Limb (tissue), 2 donors: ENCODE measurements at regions not wholly inside any gene's neighbourhood (a gene's known extent, or its start where the extent isn't known, plus 50 kb on each side); places are given as distances from the start of the nearest gene placed in this dataset.

Source experiments
- DNase-seq, 2 donors: peaks; one replicate each; pipeline ENCODE4 v3.0.0-alpha.2; 2016; ENCODE audit errors: extremely low spot score in 2 of 2

GRCh38 chr1:200253774-200254495 is 155.9 kb downstream of the ZNF281 start:
- no peak for DNase-seq

- DNase-seq: no peak
These were observed 157.3 kb downstream of the ZNF281 start for GRCh38 chr1:200252531-200252930.

GRCh38 chr1:200250469-200250868 is 159.4 kb downstream of the ZNF281 start:
- DNase-seq: no peak

- DNase-seq: no peak
These were observed 161.3 kb downstream of the ZNF281 start for GRCh38 chr1:200248541-200248940.

- no peak for DNase-seq
These were observed 162.3 kb downstream of the ZNF281 start for GRCh38 chr1:200247518-200247917.

- no peak for DNase-seq
These were observed 164.4 kb downstream of the ZNF281 start for GRCh38 chr1:200245473-200245872.

GRCh38 chr1:200243042-200243437 is 166.8 kb downstream of the ZNF281 start:
- no peak for DNase-seq

- DNase-seq: peak; percentile 48 to 64
These were observed 167.5 kb downstream of the ZNF281 start for GRCh38 chr1:200242110-200243041.

GRCh38 chr1:200240656-200241055 is 169.2 kb downstream of the ZNF281 start:
- no peak for DNase-seq

- DNase-seq: no peak
These were observed 171.5 kb downstream of the ZNF281 start for GRCh38 chr1:200238311-200238710.

GRCh38 chr1:200237066-200237465 is 172.8 kb downstream of the ZNF281 start:
- DNase-seq: no peak

- no peak for DNase-seq
These were observed 174.9 kb downstream of the ZNF281 start for GRCh38 chr1:200234938-200235337.

- no peak for DNase-seq
These were observed 176.4 kb downstream of the ZNF281 start for GRCh38 chr1:200233393-200233792.

GRCh38 chr1:200231787-200232231 is 178.0 kb downstream of the ZNF281 start:
- DNase-seq: no peak

- no peak for DNase-seq
These were observed 179.2 kb downstream of the ZNF281 start for GRCh38 chr1:200230671-200231070.

GRCh38 chr1:200228486-200228885 is 181.3 kb downstream of the ZNF281 start:
- DNase-seq: no peak

- no peak for DNase-seq
These were observed 181.8 kb downstream of the ZNF281 start for GRCh38 chr1:200228081-200228480.
